ENCODE measurements at regions not wholly inside any gene's neighbourhood (a gene's known extent, or its start where the extent isn't known, plus 50 kb on each side); places are given as distances from the start of the nearest gene placed in this dataset.

- TF ChIP-seq ZMAT4 (CRISPR knock-in tag; IDR thresholded peaks at IDR 0.05): no peak
- TF ChIP-seq MLX (CRISPR knock-in tag; IDR thresholded peaks at IDR 0.05): no peak
- no peak for TF ChIP-seq JUN (CRISPR knock-in tag; IDR thresholded peaks at IDR 0.05)
- TF ChIP-seq ZNF232 (CRISPR knock-in tag; IDR thresholded peaks at IDR 0.05): no peak
- TF ChIP-seq PRRX2 (CRISPR knock-in tag; IDR thresholded peaks at IDR 0.05): no peak
- no peak for TF ChIP-seq HMGXB4 (CRISPR knock-in tag; IDR thresholded peaks at IDR 0.05)
- TF ChIP-seq CDX4 (CRISPR knock-in tag; IDR thresholded peaks at IDR 0.05; ENCODE audit: borderline replicate concordance): no peak
- no peak for TF ChIP-seq JAZF1 (CRISPR knock-in tag; IDR thresholded peaks at IDR 0.05)
- no peak for TF ChIP-seq ZBTB21 (CRISPR knock-in tag; IDR thresholded peaks at IDR 0.05; ENCODE audit: borderline replicate concordance)
- TF ChIP-seq PREB (CRISPR knock-in tag; IDR thresholded peaks at IDR 0.05; ENCODE audit: borderline replicate concordance): no peak
- TF ChIP-seq ZNF423 (CRISPR knock-in tag; IDR thresholded peaks at IDR 0.05): no peak
- TF ChIP-seq GTF2I (CRISPR knock-in tag; conservative IDR thresholded peaks at IDR 0.05): no peak
- no peak for TF ChIP-seq ZNF281 (CRISPR knock-in tag; IDR thresholded peaks at IDR 0.05)
- no peak for TF ChIP-seq KAT7 (CRISPR knock-in tag; IDR thresholded peaks at IDR 0.05; ENCODE audit: borderline replicate concordance)
- no peak for TF ChIP-seq CTCF (IDR thresholded peaks at IDR 0.05)
- TF ChIP-seq ZSCAN18 (CRISPR knock-in tag; IDR thresholded peaks at IDR 0.05): no peak
- TF ChIP-seq PRDM15 (CRISPR knock-in tag; IDR thresholded peaks at IDR 0.05): no peak
- Mint-ChIP-seq H3K27me3 (ENCODE audit: low read depth) (no peaks in the 10 kb centered on the region), H3K4me1 (peaks cover 2% of the 10 kb centered on the region), H3K27ac (no peak overlapping the region), H3K4me3 (no peak overlapping the region), H3K36me3 (no peaks in the 10 kb centered on the region), H3K9me3 (no peaks in the 10 kb centered on the region)
- DNase-seq (ENCODE audit: low spot score) (no peak), ATAC-seq (no peak)
- ChIA-PET CTCF (no interaction called here), POLR2A (no interaction called here)
Measured at GRCh38 chr9:18075253-18075952, 398.6 kb upstream of the ADAMTSL1 start.

Measured in WTC11 (cell line).